Liver (tissue), 8 donors: ENCODE measurements at regions not wholly inside any gene's neighbourhood (a gene's known extent, or its start where the extent isn't known, plus 50 kb on each side); places are given as distances from the start of the nearest gene placed in this dataset.

ENCODE experiments used
- DNase-seq: peaks from one replicate; pipeline ENCODE4 v3.0.0-alpha.2; 2017; ENCODE audit warnings: low spot score
- H3K27ac ChIP-seq, 2 donors: one replicate each; pipeline ENCODE4 v1.7.0; 2013; ENCODE audit warnings: inconsistent platforms in 2 of 2, low read length in 2 of 2, control low read depth in 1 of 2, low read depth in 1 of 2, mild to moderate bottlenecking in 1 of 2
- H3K27me3 ChIP-seq, 4 donors: one replicate each; pipeline versions ENCODE4 v1.6.1 to v1.7.0; 2013; ENCODE audit warnings: low read length in 3 of 4, inconsistent platforms in 1 of 4, mild to moderate bottlenecking in 1 of 4, moderate library complexity in 1 of 4; ENCODE audit not compliant: control insufficient read depth in 4 of 4, insufficient read depth in 4 of 4
- H3K36me3 ChIP-seq, 4 donors: one replicate each; pipeline versions ENCODE4 v1.6.1 to v1.7.0; 2013; ENCODE audit warnings: low read length in 3 of 4, mild to moderate bottlenecking in 3 of 4, low read depth in 1 of 4, moderate library complexity in 1 of 4; ENCODE audit not compliant: control insufficient read depth in 4 of 4, insufficient read depth in 3 of 4
- H3K4me1 ChIP-seq, 4 donors: one replicate each; pipeline versions ENCODE4 v1.6.1 to v1.7.0; 2013; ENCODE audit warnings: low read length in 3 of 4, mild to moderate bottlenecking in 3 of 4, moderate library complexity in 1 of 4; ENCODE audit not compliant: control insufficient read depth in 4 of 4, insufficient read depth in 4 of 4
- H3K4me3 ChIP-seq, 3 donors: one replicate each; pipeline versions ENCODE4 v1.6.1 to v1.7.0; 2013; ENCODE audit warnings: low read length in 3 of 3, control low read depth in 1 of 3, low read depth in 1 of 3, mild to moderate bottlenecking in 1 of 3
- H3K9ac ChIP-seq, 2 donors: one replicate each; pipeline ENCODE4 v1.7.0; 2013; ENCODE audit warnings: low read length in 2 of 2, mild to moderate bottlenecking in 2 of 2, moderate library complexity in 2 of 2, control low read depth in 1 of 2, low read depth in 1 of 2
- H3K9me3 ChIP-seq, 4 donors: one replicate each; pipeline versions ENCODE4 v1.6.1 to v1.7.0; 2013; ENCODE audit warnings: low read length in 3 of 4; ENCODE audit not compliant: control insufficient read depth in 4 of 4
- ATF3 ChIP-seq: IDR thresholded peaks from 2 replicates; pipeline ENCODE4 v1.6.1; 2016; ENCODE audit warnings: antibody characterized with exemption
- CTCF ChIP-seq: fragments of 150-350 bp; IDR thresholded peaks from 2 replicates; pipeline ENCODE4 v1.5.1; 2017; ENCODE audit warnings: improper control_type of control experiment, low read depth, low read length; ENCODE audit not compliant: missing input control
- EGR1 ChIP-seq, 2 donors: IDR thresholded peaks; 2 replicates each; pipeline ENCODE4 v1.6.1; 2016 to 2018; ENCODE audit warnings: antibody characterized with exemption in 2 of 2, low read depth in 2 of 2
- FOXA1 ChIP-seq: IDR thresholded peaks from 2 replicates; pipeline ENCODE4 v1.6.1; 2016; ENCODE audit warnings: antibody characterized with exemption
- FOXA2 ChIP-seq: IDR thresholded peaks from 2 replicates; pipeline ENCODE4 v1.6.1; 2016; ENCODE audit warnings: antibody characterized with exemption
- GABPA ChIP-seq, 2 donors: IDR thresholded peaks in 1 of 2; conservative IDR thresholded peaks in 1 of 2; 2 replicates each; pipeline ENCODE4 v1.6.1; 2016; ENCODE audit warnings: antibody characterized with exemption in 2 of 2, mild to moderate bottlenecking in 1 of 2, moderate library complexity in 1 of 2
- HNF4A ChIP-seq, 2 donors: conservative IDR thresholded peaks; 2 replicates each; pipeline ENCODE4 v1.6.1; 2016; ENCODE audit warnings: antibody characterized with exemption in 2 of 2, mild to moderate bottlenecking in 2 of 2
- HNF4G ChIP-seq: IDR thresholded peaks from 2 replicates; pipeline ENCODE4 v1.6.1; 2016; ENCODE audit warnings: antibody characterized with exemption
- JUND ChIP-seq, 2 donors: IDR thresholded peaks; 2 replicates each; pipeline ENCODE4 v1.6.1; 2016; ENCODE audit warnings: antibody characterized with exemption in 2 of 2
- NR2F2 ChIP-seq: IDR thresholded peaks from 2 replicates; pipeline ENCODE4 v1.6.1; 2016; ENCODE audit warnings: antibody characterized with exemption
- RAD21 ChIP-seq, 2 donors: IDR thresholded peaks; 2 replicates each; pipeline ENCODE4 v1.6.1; 2016; ENCODE audit warnings: antibody characterized with exemption in 2 of 2, mild to moderate bottlenecking in 2 of 2
- REST ChIP-seq: IDR thresholded peaks from 2 replicates; pipeline ENCODE4 v1.6.1; 2016; ENCODE audit warnings: antibody characterized with exemption, mild to moderate bottlenecking
- RXRA ChIP-seq, 2 donors: IDR thresholded peaks; 2 replicates each; pipeline ENCODE4 v1.6.1; 2017 to 2018; ENCODE audit warnings: antibody characterized with exemption in 2 of 2, mild to moderate bottlenecking in 1 of 2
- SP1 ChIP-seq: IDR thresholded peaks from 2 replicates; pipeline ENCODE4 v1.6.1; 2018; ENCODE audit warnings: antibody characterized with exemption, mild to moderate bottlenecking
- TAF1 ChIP-seq: conservative IDR thresholded peaks from 2 replicates; pipeline ENCODE4 v1.6.1; 2016; ENCODE audit warnings: antibody characterized with exemption, mild to moderate bottlenecking
- YY1 ChIP-seq: IDR thresholded peaks from 2 replicates; pipeline ENCODE4 v1.6.1; 2016; ENCODE audit warnings: antibody characterized with exemption, mild to moderate bottlenecking
- ZBTB33 ChIP-seq: IDR thresholded peaks from 2 replicates; pipeline ENCODE4 v1.6.1; 2016; ENCODE audit warnings: antibody characterized with exemption
- WGBS: extraction: QIAGEN DNeasy Blood & Tissue Kit; methylation state at CpG from one replicate; pipeline ENCODE4 v1.1.7; 2013; 5-methylcytosine and 5-hydroxymethylcytosine counted together
- TF ChIP-seq, protein P1 (sequence below): IDR thresholded peaks from 2 replicates; pipeline ENCODE4 v1.6.1; 2016; ENCODE audit warnings: antibody characterized with exemption
- donor health status: healthy.
- donor health status: healthy.
- donor health status: healthy.
- donor health status: healthy.
- donor health status: healthy.

DNA sequence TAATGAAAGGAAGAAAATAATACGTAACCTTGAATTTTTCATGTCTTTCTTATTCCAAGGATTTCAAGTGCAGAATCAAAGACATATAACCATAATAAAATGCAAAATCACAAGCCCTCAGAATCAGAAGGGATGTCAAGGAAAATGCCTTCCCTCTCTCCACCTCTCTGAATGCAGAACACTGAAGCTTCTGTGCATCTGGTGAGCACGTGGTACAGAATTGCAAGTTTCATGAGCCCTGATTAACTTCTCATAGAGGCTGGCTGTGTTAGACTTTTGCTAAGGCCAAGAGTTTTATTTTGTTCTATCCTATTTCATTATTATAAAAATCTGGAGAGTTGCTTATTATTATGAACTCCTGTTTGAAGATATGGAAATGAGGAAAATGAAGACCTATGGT, 533.7 kb upstream of the POM121L12 start:
- Histone ChIP-seq H3K4me1 (no peaks in the 10 kb centered on the region), H3K4me3 (no peak overlapping the region), H3K27ac (no peak overlapping the region), H3K9ac (no peak overlapping the region), H3K27me3 (peaks cover 0 to 2% (median 0%) of the 10 kb centered on the region in 4 donors), H3K36me3 (no peaks in the 10 kb centered on the region), H3K9me3 (no peaks in the 10 kb centered on the region)
- no peak for TF ChIP-seq ZBTB33
- TF ChIP-seq NR2F2, result no peak
- no peak for TF ChIP-seq RXRA (IDR thresholded peaks at IDR 0.05)
- TF ChIP-seq CTCF, result no peak
- no peak for DNase-seq
- WGBS, result 71% methylated on average over 2 of the region's 2 CpGs

DNA sequence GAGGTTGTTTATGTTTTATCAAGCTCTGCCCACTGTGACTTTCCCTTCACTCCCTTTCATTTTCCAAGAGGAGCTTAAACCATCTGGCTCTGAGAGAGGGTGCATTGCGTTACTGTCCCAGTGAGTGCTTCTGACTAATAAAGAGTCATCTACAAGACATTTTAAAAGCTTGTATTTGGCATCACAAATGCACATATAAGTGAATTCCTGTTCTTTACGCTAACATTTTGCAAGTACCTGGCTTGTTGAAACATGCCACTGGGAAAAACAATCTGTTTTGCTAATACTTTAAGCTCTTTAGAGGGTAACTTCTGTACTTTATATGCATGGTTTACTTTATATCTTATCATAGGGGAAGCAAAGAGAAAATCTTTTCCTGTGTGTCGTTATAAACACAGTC, 534.6 kb upstream of the POM121L12 start:
- Histone ChIP-seq H3K9ac (no peak overlapping the region), H3K4me1 (no peaks in the 10 kb centered on the region), H3K27ac (no peak overlapping the region), H3K4me3 (no peak overlapping the region), H3K36me3 (no peaks in the 10 kb centered on the region), H3K9me3 (no peaks in the 10 kb centered on the region), H3K27me3 (peaks cover 0 to 2% (median 0%) of the 10 kb centered on the region in 4 donors)
- no peak for DNase-seq
- 47% methylated on average over 3 of the region's 3 CpGs for WGBS
- no peak for TF ChIP-seq NR2F2
- no peak for TF ChIP-seq ATF3
- TF ChIP-seq JUND (IDR thresholded peaks at IDR 0.05), result no peak
- TF ChIP-seq, protein P1, sequence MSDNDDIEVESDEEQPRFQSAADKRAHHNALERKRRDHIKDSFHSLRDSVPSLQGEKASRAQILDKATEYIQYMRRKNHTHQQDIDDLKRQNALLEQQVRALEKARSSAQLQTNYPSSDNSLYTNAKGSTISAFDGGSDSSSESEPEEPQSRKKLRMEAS, result no peak
- no peak for TF ChIP-seq RXRA (IDR thresholded peaks at IDR 0.05)
- TF ChIP-seq RAD21 (IDR thresholded peaks at IDR 0.05), result no peak
- no peak for TF ChIP-seq FOXA2
- no peak for TF ChIP-seq TAF1
- no peak for TF ChIP-seq EGR1 (IDR thresholded peaks at IDR 0.05; ENCODE audit: low read depth in 2 of 2)
- no peak for TF ChIP-seq FOXA1
- TF ChIP-seq YY1, result no peak
- no peak for TF ChIP-seq GABPA (IDR thresholded peaks at IDR 0.05 in 1 of 2, conservative IDR thresholded peaks at IDR 0.05 in 1 of 2)
- TF ChIP-seq ZBTB33, result no peak
- no peak for TF ChIP-seq HNF4A (conservative IDR thresholded peaks at IDR 0.05)
- TF ChIP-seq SP1, result no peak
- no peak for TF ChIP-seq CTCF
- no peak for TF ChIP-seq HNF4G
- no peak for TF ChIP-seq REST
